GM12878 (cell line): ENCODE measurements at regions not wholly inside any gene's neighbourhood (a gene's known extent, or its start where the extent isn't known, plus 50 kb on each side); places are given as distances from the start of the nearest gene placed in this dataset.

Source experiments
- ATAC-seq: fragments of 200-7000 bp; cut with Tn5 transposase; 3 replicates; pipeline ENCODE4 v1.9.1; 2020; ENCODE audit warnings: mild to moderate bottlenecking, moderate library complexity
- BruUV-seq: library from RNA; stranded (reverse); fragments of 400-500 nt; replicated peaks from 2 replicates; lab custom pipeline; 2021; lab: Mats Ljungman, UMichigan
- CTCF ChIA-PET: fragments of 300-600 bp; sonication (Branson Sonifier 250); formaldehyde crosslinking; extraction: SDS; loops from one replicate; lab custom pipeline; 2021; ENCODE audit warnings: inconsistent platforms; lab: Yijun Ruan, JAX
- POLR2A ChIA-PET: fragments of 350-600 bp; formaldehyde crosslinking; extraction: SDS; loops from one replicate; lab custom pipeline; 2021; ENCODE audit warnings: inconsistent platforms; lab: Charles Lee
- RAD21 ChIA-PET: fragments of 300-600 bp; sonication (Branson Sonifier 250); formaldehyde crosslinking; loops from one replicate; lab custom pipeline; 2023; ENCODE audit warnings: antibody characterized with exemption; ENCODE audit not compliant: unreplicated experiment; lab: Charles Lee
- SMC1A ChIA-PET: fragments of 300-600 bp; sonication (Branson Sonifier 250); formaldehyde crosslinking; loops from one replicate; lab custom pipeline; 2023; ENCODE audit not compliant: unreplicated experiment, uncharacterized antibody; lab: Charles Lee
- DNase-seq: peaks from one replicate; pipeline ENCODE4 v3.0.0-alpha.2; 2011; ENCODE audit warnings: low read depth, low spot score
- FAIRE-seq: peaks from 3 replicates; lab custom pipeline; 2011; peaks lifted over from hg19 to GRCh38; lab: Jason Lieb, UNC
- H2AFZ ChIP-seq: 2 replicates; pipeline ENCODE4 v1.6.0; 2011; ENCODE audit warnings: low read depth, low read length, control low read depth; ENCODE audit not compliant: control insufficient read depth
- H3K27ac ChIP-seq: 2 replicates; pipeline ENCODE4 v1.5.1; 2011; ENCODE audit warnings: control low read depth; ENCODE audit not compliant: control insufficient read depth, insufficient read depth
- H3K27me3 ChIP-seq, 2 experiments: replicated peaks in 1 of 2; 2 replicates each; pipeline versions ENCODE4 v1.6.0 to v1.6.1; 2011; ENCODE audit warnings: low read length in 1 of 2; ENCODE audit not compliant: control insufficient read depth in 2 of 2, insufficient read depth in 2 of 2
- H3K36me3 ChIP-seq, 2 experiments: 2 replicates each; pipeline ENCODE4 v1.5.1; 2011; ENCODE audit warnings: low read length in 1 of 2; ENCODE audit not compliant: control insufficient read depth in 2 of 2, insufficient read depth in 2 of 2
- H3K4me1 ChIP-seq: 2 replicates; pipeline ENCODE4 v1.6.1; 2011; ENCODE audit warnings: mild to moderate bottlenecking, low read length, moderate library complexity, mixed read lengths; ENCODE audit not compliant: control insufficient read depth, insufficient read depth
- H3K4me2 ChIP-seq: 2 replicates; pipeline ENCODE4 v1.6.0; 2011; ENCODE audit warnings: control low read depth; ENCODE audit not compliant: control insufficient read depth, insufficient read depth
- H3K4me3 ChIP-seq: fragments of 200-600 bp; sonication (generic); 2 replicates; pipeline ENCODE4 v1.5.1; 2016
- H3K79me2 ChIP-seq: 2 replicates; pipeline ENCODE4 v1.6.0; 2011; ENCODE audit warnings: low read length; ENCODE audit not compliant: control insufficient read depth, insufficient read depth
- H3K9ac ChIP-seq: 2 replicates; pipeline ENCODE4 v1.8.0; 2011; ENCODE audit warnings: low read length, control low read depth, mixed read lengths; ENCODE audit not compliant: control insufficient read depth, insufficient read depth
- H3K9me3 ChIP-seq: replicated peaks from 3 replicates; pipeline ENCODE4 v1.5.1; 2011; ENCODE audit warnings: mild to moderate bottlenecking, low read length; ENCODE audit not compliant: control insufficient read depth, insufficient read depth
- H4K20me1 ChIP-seq: 2 replicates; pipeline ENCODE4 v1.6.0; 2011; ENCODE audit not compliant: control insufficient read depth, insufficient read depth
- ASH2L ChIP-seq: fragments of 300-600, 200-600 bp; sonication (generic); IDR thresholded peaks from 2 replicates; pipeline ENCODE4 v1.6.1; 2017; ENCODE audit warnings: low read depth, mild to moderate bottlenecking, borderline replicate concordance
- CEBPB ChIP-seq, 2 experiments: fragments of 150-350 bp in 1 of 2; IDR thresholded peaks; 2 replicates each; pipeline ENCODE4 v1.6.1; 2012 to 2014; ENCODE audit warnings: low read depth in 2 of 2, low read length in 2 of 2, borderline replicate concordance in 1 of 2, inconsistent platforms in 1 of 2
- CEBPZ ChIP-seq: fragments of 150-350 bp; IDR thresholded peaks from 2 replicates; pipeline ENCODE4 v1.6.1; 2016; ENCODE audit warnings: low read depth, low read length
- CHD1 ChIP-seq: IDR thresholded peaks from 2 replicates; pipeline ENCODE4 v1.6.1; 2012; ENCODE audit warnings: low read depth, low read length, improper control_type of control experiment
- EP300 ChIP-seq, 2 experiments: fragments of 150-350 bp in 1 of 2; IDR thresholded peaks; 2 replicates each; pipeline ENCODE4 v1.6.1; 2011 to 2012; ENCODE audit warnings: low read depth in 2 of 2, low read length in 2 of 2, borderline replicate concordance in 1 of 2, improper control_type of control experiment in 1 of 2, inconsistent platforms in 1 of 2; ENCODE audit not compliant: control insufficient read depth in 1 of 2
- IRF4 ChIP-seq: IDR thresholded peaks from 2 replicates; pipeline ENCODE4 v1.6.1; 2011; ENCODE audit warnings: low read depth, low read length
- JUNB ChIP-seq: IDR thresholded peaks from 2 replicates; pipeline ENCODE4 v1.6.1; 2016; ENCODE audit warnings: antibody characterized with exemption, mild to moderate bottlenecking
- NR2C1 ChIP-seq: fragments of 450-650 bp; IDR thresholded peaks from 2 replicates; pipeline ENCODE4 v1.6.1; 2017; ENCODE audit warnings: antibody characterized with exemption, mild to moderate bottlenecking, moderate library complexity
- RAD51 ChIP-seq: fragments of 450-650 bp; IDR thresholded peaks from 2 replicates; pipeline ENCODE4 v1.6.1; 2016; ENCODE audit warnings: moderate library complexity, mild to moderate bottlenecking, inconsistent platforms
- RB1 ChIP-seq: fragments of 450-650 bp; formaldehyde crosslinking; IDR thresholded peaks from 2 replicates; pipeline ENCODE4 v1.6.1; 2017; ENCODE audit warnings: mild to moderate bottlenecking, borderline replicate concordance
- SMC3 ChIP-seq: IDR thresholded peaks from 2 replicates; pipeline ENCODE4 v1.6.1; 2011; ENCODE audit warnings: low read length, improper control_type of control experiment, borderline replicate concordance
- TCF12 ChIP-seq: IDR thresholded peaks from 2 replicates; pipeline ENCODE4 v1.6.1; 2011; ENCODE audit warnings: low read depth, mild to moderate bottlenecking, low read length
- TCF3 ChIP-seq: IDR thresholded peaks from 2 replicates; pipeline ENCODE4 v1.6.1; 2012; ENCODE audit warnings: low read depth, mild to moderate bottlenecking, low read length, borderline replicate concordance; ENCODE audit not compliant: insufficient read depth
- WRNIP1 ChIP-seq: IDR thresholded peaks from 2 replicates; pipeline ENCODE4 v1.6.1; 2011; ENCODE audit warnings: low read depth, low read length, improper control_type of control experiment, borderline replicate concordance
- ZBTB4 ChIP-seq: fragments of 450-650 bp; formaldehyde crosslinking; IDR thresholded peaks from 2 replicates; pipeline ENCODE4 v1.4.0; 2022; ENCODE audit warnings: mild to moderate bottlenecking, moderate library complexity
- ZSCAN29 ChIP-seq: fragments of 450-650 bp; IDR thresholded peaks from 2 replicates; pipeline ENCODE4 v1.6.1; 2017; ENCODE audit warnings: mild to moderate bottlenecking, moderate library complexity
- WGBS: methylation state at CpG from one replicate; pipeline ENCODE4 v1.1.6; 2016; ENCODE audit warnings: low lambda C conversion rate; ENCODE audit not compliant: insufficient replicate concordance, insufficient coverage; ENCODE audit errors: missing lambda C conversion rate; 5-methylcytosine and 5-hydroxymethylcytosine counted together
- in situ Hi-C: fragments of 300-500 bp; cut with MboI; formaldehyde crosslinking; loops from 9 replicates; pipeline ENCODE4 v1.14.3; 2018; ENCODE audit warnings: mixed read lengths
- intact Hi-C: fragments of 100-400 bp; cut with micrococcal nuclease; formaldehyde crosslinking; loops from one replicate; pipeline ENCODE4 v1.14.2; 2022; ENCODE audit not compliant: unreplicated experiment

GRCh38 chr20:24048024-24048611, 59.5 kb upstream of the GGTLC1 start (continued):
- TF ChIP-seq ZBTB4 (no peak), JUNB (no peak), WRNIP1 (no peak), RB1 (no peak), NR2C1 (no peak), TCF3 (no peak), EP300 (IDR thresholded peaks at IDR 0.05; ENCODE audit: borderline replicate concordance in 1 of 2, control insufficient read depth in 1 of 2, low read depth in 2 of 2, low read length in 2 of 2) (no peak), SMC3 (no peak), ASH2L (no peak), CEBPB (IDR thresholded peaks at IDR 0.05; ENCODE audit: borderline replicate concordance in 1 of 2, low read depth in 2 of 2, low read length in 2 of 2) (no peak)
- TF ChIP-seq, all 136 proteins: peak for 0

GRCh38 chr20:24046888-24047287, 58.3 kb upstream of the GGTLC1 start:
- intact Hi-C loops (no loop called here), in situ Hi-C loops (loop anchor here (5.0 kb wide), 1 partner anchor 50 kb away; no protein-coding TSS in a partner anchor)
- Histone ChIP-seq H3K36me3 (no peaks in the 10 kb centered on the region), H3K9ac (no peak overlapping the region), H2AFZ (no peak overlapping the region), H3K4me3 (no peak overlapping the region), H3K27ac (no peak overlapping the region), H3K4me1 (no peaks in the 10 kb centered on the region), H3K9me3 (no peaks in the 10 kb centered on the region), H3K27me3 (no peaks in the 10 kb centered on the region; a peak in 1 of 4 replicates), H4K20me1 (no peaks in the 10 kb centered on the region), H3K4me2 (no peak overlapping the region), H3K79me2 (no peaks in the 10 kb centered on the region)
- ATAC-seq (no peak), FAIRE-seq (no peak), DNase-seq (no peak)
- ChIA-PET SMC1A (no interaction called here), CTCF (no interaction called here), POLR2A (no interaction called here), RAD21 (no interaction called here)
- WGBS: 44% methylated on average over 1 of the region's 1 CpG
- BruUV-seq: no TSS peak
- TF ChIP-seq RAD51: no peak
- no peak for TF ChIP-seq CEBPZ
- TF ChIP-seq CHD1: no peak
- TF ChIP-seq TCF12: no peak
- TF ChIP-seq ZSCAN29: no peak
- TF ChIP-seq IRF4: no peak
